Epithelial cell of proximal tubule (primary cell): ENCODE measurements at regions not wholly inside any gene's neighbourhood (a gene's known extent, or its start where the extent isn't known, plus 50 kb on each side); places are given as distances from the start of the nearest gene placed in this dataset.
"Not testable (repeated sequence)": the region's sequence is repeated elsewhere in the genome, so short reads cannot be mapped to it uniquely, and the experiment has no call there.

Experiments
- DNase-seq: peaks from one replicate; pipeline ENCODE4 v3.0.0-alpha.2; 2011; ENCODE audit warnings: low read depth
- H3K4me3 ChIP-seq: 2 replicates; pipeline ENCODE4 v1.5.1; 2011; ENCODE audit warnings: low read depth, mild to moderate bottlenecking, low read length
- CTCF ChIP-seq: conservative IDR thresholded peaks from 2 replicates; pipeline ENCODE4 v1.5.1; 2012; ENCODE audit warnings: low read depth, mild to moderate bottlenecking, low read length

- H3K4me3 ChIP-seq: no peak overlapping the region
- TF ChIP-seq CTCF: no peak
- no peak for DNase-seq
These were observed 208.1 kb downstream of the SATB1 start for GRCh38 chr3:18216996-18217395.

- DNase-seq: no peak
- no peak overlapping the region for H3K4me3 ChIP-seq
- no peak for TF ChIP-seq CTCF
These were observed 209.5 kb downstream of the SATB1 start for GRCh38 chr3:18215639-18216038.

- TF ChIP-seq CTCF: no peak
- H3K4me3 ChIP-seq: no peak overlapping the region
- no peak for DNase-seq
These were observed 214.0 kb downstream of the SATB1 start for GRCh38 chr3:18211116-18211515.

GRCh38 chr3:18208856-18209255 lies 216.3 kb downstream of the SATB1 start:
- TF ChIP-seq CTCF: no peak
- DNase-seq: no peak
- H3K4me3 ChIP-seq: no peak overlapping the region

- H3K4me3 ChIP-seq: no peak overlapping the region
- TF ChIP-seq CTCF: no peak
- DNase-seq: no peak
These were observed 217.0 kb downstream of the SATB1 start for GRCh38 chr3:18208091-18208490.

- TF ChIP-seq CTCF: no peak
- H3K4me3 ChIP-seq: no peak overlapping the region
- DNase-seq: no peak
These were observed 217.9 kb downstream of the SATB1 start for GRCh38 chr3:18207226-18207625.

- not testable (repeated sequence) for DNase-seq, H3K4me3 ChIP-seq
These were observed 219.4 kb downstream of the SATB1 start for GRCh38 chr3:18205701-18206100.

- DNase-seq: no peak
- no peak overlapping the region for H3K4me3 ChIP-seq
- TF ChIP-seq CTCF: no peak
These were observed 223.8 kb downstream of the SATB1 start for GRCh38 chr3:18201315-18201714.
